HEK293 (cell line): ENCODE measurements at regions not wholly inside any gene's neighbourhood (a gene's known extent, or its start where the extent isn't known, plus 50 kb on each side); places are given as distances from the start of the nearest gene placed in this dataset.

Experiments used
- CTCF ChIA-PET: fragments of 350-600 bp; formaldehyde crosslinking; extraction: SDS; loops from one replicate; lab custom pipeline; 2021; ENCODE audit warnings: antibody characterized with exemption; lab: Yijun Ruan, JAX
- POLR2A ChIA-PET: fragments of 300-600 bp; formaldehyde crosslinking; extraction: SDS; loops from one replicate; lab custom pipeline; 2020; ENCODE audit warnings: antibody characterized with exemption, inconsistent platforms; lab: Yijun Ruan, JAX
- H3K27ac ChIP-seq: fragments of 200-500 bp; sonication (Bioruptor generic); 2 replicates; pipeline ENCODE4 v1.5.1; 2014; ENCODE audit warnings: low read depth, low read length, control low read depth, inconsistent platforms; ENCODE audit errors: extremely low read depth
- H3K36me3 ChIP-seq, 2 experiments: fragments of 200-500 bp in 1 of 2; sonication (Bioruptor generic) in 1 of 2; 1 replicate in 1 of 2; 2 replicates in 1 of 2; pipeline ENCODE4 v1.5.1; 2014 to 2017; ENCODE audit warnings: inconsistent platforms in 2 of 2, low read length in 2 of 2; ENCODE audit not compliant: control insufficient read depth in 2 of 2, insufficient read depth in 1 of 2
- H3K4me1 ChIP-seq: fragments of 200-500 bp; sonication (Bioruptor generic); 2 replicates; pipeline ENCODE4 v1.5.1; 2014; ENCODE audit warnings: mild to moderate bottlenecking, low read length, inconsistent platforms; ENCODE audit not compliant: control insufficient read depth, insufficient read depth
- H3K4me3 ChIP-seq: 2 replicates; pipeline ENCODE4 v1.5.1; 2011; ENCODE audit warnings: low read depth, mild to moderate bottlenecking, control low read depth, low read length, moderate library complexity
- H3K9me3 ChIP-seq: fragments of 200-500 bp; sonication (Bioruptor generic); 2 replicates; pipeline ENCODE4 v1.5.1; 2014; ENCODE audit warnings: low read depth, low read length, inconsistent platforms; ENCODE audit not compliant: control insufficient read depth, insufficient read depth
- CTCF ChIP-seq: fragments of 450-650 bp; formaldehyde crosslinking; IDR thresholded peaks from 2 replicates; pipeline ENCODE4 v1.5.1; 2016; ENCODE audit warnings: missing biosample characterization, missing genetic modification characterization
- ELK4 ChIP-seq: IDR thresholded peaks from 2 replicates; pipeline ENCODE4 v1.6.1; 2011; ENCODE audit warnings: mild to moderate bottlenecking, low read depth, low read length, borderline replicate concordance
- MYNN ChIP-seq: fragments of 450-650 bp; formaldehyde crosslinking; IDR thresholded peaks from 2 replicates; pipeline ENCODE4 v1.5.1; 2016; ENCODE audit warnings: missing biosample characterization, missing genetic modification characterization, borderline replicate concordance
- PRDM2 ChIP-seq: fragments of 450-650 bp; formaldehyde crosslinking; IDR thresholded peaks from 2 replicates; pipeline ENCODE4 v1.5.1; 2016; ENCODE audit warnings: missing biosample characterization, missing genetic modification characterization, borderline replicate concordance
- ZBTB20 ChIP-seq: fragments of 450-650 bp; formaldehyde crosslinking; IDR thresholded peaks from 2 replicates; pipeline ENCODE4 v1.5.1; 2016; ENCODE audit warnings: missing biosample characterization, missing genetic modification characterization
- ZBTB49 ChIP-seq: fragments of 450-650 bp; formaldehyde crosslinking; IDR thresholded peaks from 2 replicates; pipeline ENCODE4 v1.5.1; 2016; ENCODE audit warnings: missing biosample characterization, missing genetic modification characterization, low read depth
- ZEB2 ChIP-seq: fragments of 450-650 bp; formaldehyde crosslinking; IDR thresholded peaks from 2 replicates; pipeline ENCODE4 v1.5.1; 2016; ENCODE audit warnings: missing biosample characterization, missing genetic modification characterization
- ZFP3 ChIP-seq: fragments of 450-650 bp; formaldehyde crosslinking; IDR thresholded peaks from 2 replicates; pipeline ENCODE4 v1.5.1; 2016; ENCODE audit warnings: low read depth, missing biosample characterization, missing genetic modification characterization
- ZNF10 ChIP-seq: fragments of 450-650 bp; formaldehyde crosslinking; IDR thresholded peaks from 2 replicates; pipeline ENCODE4 v1.5.1; 2017; ENCODE audit warnings: missing biosample characterization, missing genetic modification characterization
- ZNF114 ChIP-seq: fragments of 450-650 bp; formaldehyde crosslinking; IDR thresholded peaks from 2 replicates; pipeline ENCODE4 v1.5.0; 2017; ENCODE audit warnings: missing biosample characterization, missing genetic modification characterization
- ZNF16 ChIP-seq: fragments of 450-650 bp; formaldehyde crosslinking; IDR thresholded peaks from 2 replicates; pipeline ENCODE4 v1.5.1; 2016; ENCODE audit warnings: low read depth, missing biosample characterization, missing genetic modification characterization
- ZNF24 ChIP-seq: fragments of 450-650 bp; formaldehyde crosslinking; IDR thresholded peaks from 2 replicates; pipeline ENCODE4 v1.5.1; 2016; ENCODE audit warnings: missing biosample characterization, missing genetic modification characterization
- ZNF391 ChIP-seq: fragments of 450-650 bp; formaldehyde crosslinking; IDR thresholded peaks from 2 replicates; pipeline ENCODE4 v1.5.1; 2016; ENCODE audit warnings: low read depth, missing biosample characterization, missing genetic modification characterization, borderline replicate concordance
- ZNF596 ChIP-seq: fragments of 450-650 bp; IDR thresholded peaks from 2 replicates; pipeline ENCODE4 v1.5.0; 2018; ENCODE audit warnings: missing biosample characterization, mild to moderate bottlenecking, missing genetic modification characterization, moderate library complexity
- ZNF626 ChIP-seq: fragments of 450-650 bp; sonication (Bioruptor Pico); formaldehyde crosslinking; IDR thresholded peaks from 2 replicates; pipeline ENCODE4 v1.5.1; 2018; ENCODE audit warnings: missing biosample characterization, missing genetic modification characterization, inconsistent platforms
- ZNF677 ChIP-seq: fragments of 450-650 bp; IDR thresholded peaks from 2 replicates; pipeline ENCODE4 v1.5.0; 2018; ENCODE audit warnings: missing biosample characterization, mild to moderate bottlenecking, missing genetic modification characterization, moderate library complexity
- ZNF76 ChIP-seq: fragments of 450-650 bp; formaldehyde crosslinking; IDR thresholded peaks from 2 replicates; pipeline ENCODE4; 2016; ENCODE audit warnings: low read depth, missing biosample characterization, missing genetic modification characterization, borderline replicate concordance
- TF ChIP-seq, protein P1 (sequence below): sonication (generic); formaldehyde crosslinking; IDR thresholded peaks from 2 replicates; pipeline ENCODE4 v1.8.1; 2022; ENCODE audit warnings: mild to moderate bottlenecking, moderate library complexity, missing genetic modification reagents

DNA sequence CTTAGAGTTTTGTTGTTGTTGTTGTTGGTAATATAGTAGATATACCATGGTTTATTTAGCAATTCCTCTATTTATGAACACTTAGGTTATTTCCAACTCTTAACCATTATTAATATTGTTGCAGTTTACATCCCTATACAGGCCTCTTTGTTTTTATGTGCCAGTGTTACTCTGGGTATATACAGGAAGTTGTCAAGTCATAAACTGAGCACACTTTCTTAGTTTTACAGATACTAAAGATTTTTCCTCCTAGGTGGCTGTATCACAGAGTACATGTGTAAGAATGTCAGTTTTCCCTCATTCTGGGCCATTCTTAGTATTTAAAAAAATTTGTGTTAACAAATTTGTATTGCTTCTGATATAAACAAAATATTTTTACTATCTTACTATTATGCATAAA is 128.4 kb downstream of the ARL4A start:
- no peaks in the 10 kb centered on the region for H3K4me1 ChIP-seq
- H3K9me3 ChIP-seq = no peaks in the 10 kb centered on the region
- ChIA-PET CTCF (no interaction called here), POLR2A (no interaction called here)
- no peak overlapping the region for H3K4me3 ChIP-seq
- TF ChIP-seq ZBTB49 (tag by site-specific recombination) (no peak), ZNF16 (no peak), ZEB2 (no peak), ZNF626 (tag by site-specific recombination) (no peak), ZNF391 (no peak), ZNF114 (tag by site-specific recombination) (no peak), ZBTB20 (tag by site-specific recombination) (no peak), ZNF76 (tag by site-specific recombination) (no peak)
- H3K27ac ChIP-seq = no peak overlapping the region
- H3K36me3 ChIP-seq = no peaks in the 10 kb centered on the region

DNA sequence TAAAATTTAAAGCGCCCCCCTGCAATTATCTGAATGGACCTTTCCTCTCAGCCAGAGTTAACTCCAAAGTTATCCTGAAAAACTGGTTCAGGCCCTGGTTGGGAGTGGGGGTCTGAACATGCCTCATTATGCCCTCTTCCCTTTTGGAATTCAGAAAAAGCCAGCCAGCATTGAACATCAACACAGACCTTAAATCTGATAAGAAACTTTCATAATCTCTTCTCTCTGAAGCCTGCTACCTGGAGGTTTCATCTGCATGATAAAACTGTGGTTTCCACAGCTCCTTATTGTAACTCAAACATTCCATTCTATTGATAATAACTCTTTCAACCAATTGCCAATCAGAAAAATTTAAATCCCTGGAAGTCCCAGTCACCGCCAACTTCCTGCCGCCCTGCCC is 133.3 kb downstream of the ARL4A start:
- ChIA-PET CTCF (no interaction called here), POLR2A (no interaction called here)
- Histone ChIP-seq H3K9me3 (no peaks in the 10 kb centered on the region), H3K27ac (no peak overlapping the region), H3K36me3 (no peaks in the 10 kb centered on the region), H3K4me3 (no peak overlapping the region), H3K4me1 (no peaks in the 10 kb centered on the region)
- no peak for TF ChIP-seq ZNF596 (tag by site-specific recombination)
- TF ChIP-seq ZNF24 = no peak
- no peak for TF ChIP-seq ZNF677 (tag by site-specific recombination)
- no peak for TF ChIP-seq ELK4
- TF ChIP-seq PRDM2 = no peak
- TF ChIP-seq CTCF (tag by site-specific recombination) = no peak
- TF ChIP-seq, protein P1, sequence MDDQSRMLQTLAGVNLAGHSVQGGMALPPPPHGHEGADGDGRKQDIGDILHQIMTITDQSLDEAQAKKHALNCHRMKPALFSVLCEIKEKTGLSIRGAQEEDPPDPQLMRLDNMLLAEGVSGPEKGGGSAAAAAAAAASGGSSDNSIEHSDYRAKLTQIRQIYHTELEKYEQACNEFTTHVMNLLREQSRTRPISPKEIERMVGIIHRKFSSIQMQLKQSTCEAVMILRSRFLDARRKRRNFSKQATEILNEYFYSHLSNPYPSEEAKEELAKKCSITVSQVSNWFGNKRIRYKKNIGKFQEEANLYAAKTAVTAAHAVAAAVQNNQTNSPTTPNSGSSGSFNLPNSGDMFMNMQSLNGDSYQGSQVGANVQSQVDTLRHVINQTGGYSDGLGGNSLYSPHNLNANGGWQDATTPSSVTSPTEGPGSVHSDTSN = no peak
- no peak for TF ChIP-seq ZNF10
- no peak for TF ChIP-seq ZFP3
- no peak for TF ChIP-seq MYNN (tag by site-specific recombination)
